ENCODE measurements at regions not wholly inside any gene's neighbourhood (a gene's known extent, or its start where the extent isn't known, plus 50 kb on each side); places are given as distances from the start of the nearest gene placed in this dataset.

DNA sequence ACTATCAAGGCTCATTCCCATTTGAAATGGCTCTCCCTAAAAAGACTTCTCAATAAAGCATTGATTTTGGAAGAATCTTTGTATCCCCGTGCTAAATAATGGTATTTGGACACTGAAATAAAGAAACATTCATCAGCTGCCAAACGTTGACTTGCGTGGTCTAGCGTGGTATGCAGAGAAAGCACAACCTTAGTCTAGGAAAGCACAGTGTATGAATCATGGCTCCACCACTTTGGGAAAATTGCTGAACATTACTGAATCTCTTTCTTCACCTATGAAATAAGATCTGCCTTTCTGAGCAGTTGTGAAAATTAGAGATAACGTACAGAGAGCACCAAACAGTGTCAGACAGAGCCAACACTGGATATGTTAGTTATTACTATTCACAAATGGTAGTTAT, 353.9 kb downstream of the SS18 start:
- no peak for TF ChIP-seq GATA2 (IDR thresholded peaks at IDR 0.05; ENCODE audit: low read depth, low read length)
- TF ChIP-seq GATA3 (IDR thresholded peaks at IDR 0.05; ENCODE audit: low read depth, low read length) = no peak

DNA sequence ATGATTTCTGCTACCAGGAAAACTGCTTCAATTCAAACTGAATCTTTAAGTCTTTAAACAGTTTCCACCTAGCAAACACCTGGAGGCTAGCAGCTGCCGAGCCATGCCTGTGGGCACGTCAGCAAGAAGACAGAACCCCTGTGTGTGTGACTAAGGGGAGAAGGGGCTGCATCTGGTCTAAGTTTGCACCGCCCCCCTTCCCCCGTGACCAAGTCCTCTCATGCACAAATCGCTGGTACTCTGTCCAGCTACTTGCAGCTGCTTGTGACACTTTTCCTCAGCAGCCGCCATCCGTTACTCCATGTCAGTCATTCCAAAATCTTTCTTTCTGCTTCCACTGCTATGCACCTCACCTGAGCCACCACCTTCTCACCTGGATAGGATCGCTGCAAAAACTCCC, 355.0 kb downstream of the SS18 start:
- no peak for TF ChIP-seq GATA3 (IDR thresholded peaks at IDR 0.05; ENCODE audit: low read depth, low read length)
- no peak for TF ChIP-seq GATA2 (IDR thresholded peaks at IDR 0.05; ENCODE audit: low read depth, low read length)

DNA sequence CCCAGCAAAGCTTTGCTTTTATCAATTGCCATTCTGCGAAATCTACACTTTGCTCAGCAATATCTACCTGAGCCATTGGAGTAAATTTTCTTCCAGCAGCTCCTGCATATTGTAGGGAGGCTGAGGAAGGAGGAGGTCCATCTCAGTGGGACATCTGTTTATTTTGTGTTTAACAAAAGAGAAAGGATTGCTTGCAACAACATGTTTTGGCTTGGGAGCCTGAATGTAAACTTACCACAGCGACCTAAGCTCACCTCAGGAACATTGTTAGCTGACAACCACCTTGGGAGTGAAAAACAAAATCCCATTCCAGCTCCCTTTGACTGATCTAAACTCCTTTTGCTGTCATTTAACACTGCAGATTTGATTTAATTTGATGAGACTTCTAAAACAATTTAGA, 356.1 kb downstream of the SS18 start:
- no peak for TF ChIP-seq GATA2 (IDR thresholded peaks at IDR 0.05; ENCODE audit: low read depth, low read length)
- TF ChIP-seq GATA3 (IDR thresholded peaks at IDR 0.05; ENCODE audit: low read depth, low read length) = no peak

DNA sequence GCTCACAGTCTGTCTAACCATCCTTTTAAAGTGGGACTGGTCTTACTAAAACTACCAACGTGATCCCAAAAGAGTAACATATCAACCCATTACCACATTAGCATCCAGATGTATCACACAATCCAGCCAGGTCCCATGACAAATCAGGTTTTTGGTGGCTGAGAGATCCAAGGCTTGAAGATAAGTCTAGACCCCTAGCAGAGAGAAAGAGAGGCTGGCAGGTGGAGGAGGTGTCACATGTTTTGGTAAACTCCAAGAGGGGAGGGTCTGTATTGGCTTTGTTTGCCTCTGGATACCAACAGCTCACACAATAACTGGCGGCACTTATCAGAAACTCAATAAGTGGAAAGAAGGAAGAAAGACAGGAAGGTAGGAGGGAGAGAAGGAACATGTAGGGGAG, 357.6 kb downstream of the SS18 start:
- TF ChIP-seq GATA2 (IDR thresholded peaks at IDR 0.05; ENCODE audit: low read depth, low read length) = no peak
- no peak for TF ChIP-seq GATA3 (IDR thresholded peaks at IDR 0.05; ENCODE audit: low read depth, low read length)

DNA sequence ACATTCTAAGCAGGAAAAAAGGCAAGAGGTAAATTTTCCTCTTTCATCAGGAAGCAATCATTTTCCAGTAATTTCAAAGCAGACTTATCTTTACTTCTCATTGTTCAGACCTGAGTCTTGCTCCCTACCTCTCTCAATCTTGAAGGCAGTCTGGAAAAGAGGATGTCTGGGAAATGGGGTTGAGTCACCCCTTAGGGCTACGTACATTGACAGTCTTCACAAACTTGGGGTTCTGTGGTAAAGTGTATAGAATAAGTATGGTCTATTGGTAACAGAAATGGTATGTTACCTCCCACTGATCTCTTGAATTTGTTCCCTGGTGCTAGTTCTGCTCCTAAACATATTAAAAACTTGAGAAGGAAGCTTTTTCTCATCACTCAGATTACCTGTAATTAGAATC, 361.3 kb downstream of the SS18 start:
- TF ChIP-seq GATA3 (IDR thresholded peaks at IDR 0.05; ENCODE audit: low read depth, low read length) (no peak), GATA2 (IDR thresholded peaks at IDR 0.05; ENCODE audit: low read depth, low read length) (no peak)

DNA sequence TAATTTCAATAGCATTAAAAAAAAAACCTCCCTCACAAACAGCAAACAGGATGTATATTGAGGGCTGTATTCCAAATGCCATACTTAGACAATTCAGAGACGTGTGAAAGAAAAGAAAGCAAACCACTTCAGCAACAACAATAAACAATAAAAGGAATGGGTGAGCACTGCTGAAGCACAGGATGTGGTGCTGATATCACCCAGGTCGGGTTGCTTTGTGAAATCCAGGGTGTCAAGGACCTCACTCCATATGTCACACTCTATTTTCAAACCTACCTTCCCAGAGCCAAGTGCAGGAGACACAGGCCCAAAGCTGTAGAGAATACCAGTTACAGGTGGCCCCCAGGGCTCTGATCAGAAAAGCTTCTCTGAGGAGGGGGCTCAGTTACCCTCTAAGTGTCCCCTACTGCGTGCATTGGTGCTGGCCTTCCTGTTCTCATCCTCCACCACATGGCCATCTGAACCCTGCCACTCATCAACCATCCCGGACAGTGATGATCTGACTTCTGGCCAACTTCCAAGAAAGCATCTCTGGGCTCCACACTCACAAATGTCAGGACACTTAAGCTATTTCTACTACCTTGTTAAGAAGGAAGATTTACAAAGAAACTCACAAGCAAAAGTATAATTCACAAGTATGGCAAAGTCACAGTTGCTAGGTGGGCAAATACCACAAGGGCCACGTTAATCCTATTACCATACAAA, 363.0 kb downstream of the SS18 start:
- no peak for TF ChIP-seq GATA2 (IDR thresholded peaks at IDR 0.05; ENCODE audit: low read depth, low read length)
- no peak for TF ChIP-seq GATA3 (IDR thresholded peaks at IDR 0.05; ENCODE audit: low read depth, low read length)

DNA sequence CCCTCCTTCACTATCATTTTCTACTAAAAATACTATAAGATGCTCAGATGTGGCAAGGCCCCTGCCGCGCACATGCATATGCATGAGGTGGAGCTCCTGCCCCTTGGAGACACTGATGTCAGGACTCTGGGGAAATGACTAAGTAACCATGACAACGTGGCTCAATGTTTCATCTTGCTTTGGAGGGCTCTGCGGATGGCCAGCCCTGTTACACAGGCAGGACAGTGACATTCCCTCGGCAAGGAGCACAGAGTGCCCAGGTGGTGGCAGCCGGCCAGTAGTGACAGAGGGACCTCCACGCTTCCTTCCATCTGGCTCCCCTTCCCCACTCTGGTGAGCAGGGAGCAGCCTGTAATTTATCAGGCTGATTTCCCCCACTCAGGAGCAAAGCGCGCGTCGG, 364.1 kb downstream of the SS18 start:
- no peak for TF ChIP-seq GATA2 (IDR thresholded peaks at IDR 0.05; ENCODE audit: low read depth, low read length)
- no peak for TF ChIP-seq GATA3 (IDR thresholded peaks at IDR 0.05; ENCODE audit: low read depth, low read length)

DNA sequence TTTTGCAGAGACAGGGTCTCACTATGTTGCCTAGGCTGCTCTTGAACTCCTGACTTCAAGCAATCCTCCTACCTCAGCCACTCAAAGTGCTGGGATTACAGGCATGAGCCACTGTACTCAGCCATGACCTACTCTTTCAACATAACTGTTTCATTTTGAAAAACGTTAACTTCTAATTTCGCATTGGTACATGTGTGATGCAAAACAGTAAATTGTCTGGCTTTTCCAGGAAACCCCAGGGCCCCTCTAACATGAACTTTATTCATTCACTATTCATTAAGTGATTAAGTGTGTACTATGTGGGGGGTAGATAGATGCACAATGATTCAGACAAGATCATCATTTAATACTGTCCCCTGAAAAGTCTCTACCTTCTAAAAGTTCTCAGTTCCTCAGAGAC, 364.9 kb downstream of the SS18 start:
- no peak for TF ChIP-seq GATA3 (IDR thresholded peaks at IDR 0.05; ENCODE audit: low read depth, low read length)
- no peak for TF ChIP-seq GATA2 (IDR thresholded peaks at IDR 0.05; ENCODE audit: low read depth, low read length)

DNA sequence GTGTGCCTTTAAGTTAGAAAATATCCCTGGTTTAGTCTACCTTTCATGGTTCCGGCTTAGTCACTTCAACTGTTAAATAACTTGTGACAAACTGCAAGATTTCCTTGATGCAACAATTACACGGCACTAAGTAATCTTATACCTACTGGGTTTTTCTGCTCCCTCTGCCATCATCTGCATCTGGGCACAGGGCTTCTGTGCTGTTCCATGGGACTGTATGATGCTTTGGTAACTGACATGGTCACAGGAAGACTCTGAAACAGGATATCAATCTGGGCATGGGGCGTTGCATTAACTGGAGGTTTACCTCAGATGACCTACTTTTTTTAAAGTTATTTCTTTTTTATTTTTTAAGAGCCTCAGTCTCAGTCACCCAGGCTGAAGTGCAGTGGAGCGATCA, 365.4 kb downstream of the SS18 start:
- TF ChIP-seq GATA2 (IDR thresholded peaks at IDR 0.05; ENCODE audit: low read depth, low read length) = no peak
- no peak for TF ChIP-seq GATA3 (IDR thresholded peaks at IDR 0.05; ENCODE audit: low read depth, low read length)

DNA sequence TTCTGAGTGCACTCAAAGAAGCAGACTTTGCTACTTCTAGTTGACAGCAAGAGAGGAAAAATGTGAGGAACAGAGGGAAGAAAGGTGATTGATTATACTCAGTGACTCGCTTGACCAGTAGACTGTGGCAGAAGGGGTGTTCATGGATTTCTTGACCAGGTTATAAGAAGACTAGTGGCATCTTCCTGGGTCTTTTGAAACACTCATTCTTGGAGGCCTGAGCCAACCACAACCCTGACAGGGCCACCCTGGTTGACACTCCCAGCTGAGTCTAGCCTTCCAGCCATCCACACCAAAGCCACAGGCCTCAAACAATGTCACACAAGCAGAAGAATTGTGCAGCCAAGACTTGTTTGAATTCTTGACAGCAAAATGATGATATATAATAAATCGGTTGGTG, 366.3 kb downstream of the SS18 start:
- TF ChIP-seq GATA2 (IDR thresholded peaks at IDR 0.05; ENCODE audit: low read depth, low read length) = no peak
- TF ChIP-seq GATA3 (IDR thresholded peaks at IDR 0.05; ENCODE audit: low read depth, low read length) = no peak

DNA sequence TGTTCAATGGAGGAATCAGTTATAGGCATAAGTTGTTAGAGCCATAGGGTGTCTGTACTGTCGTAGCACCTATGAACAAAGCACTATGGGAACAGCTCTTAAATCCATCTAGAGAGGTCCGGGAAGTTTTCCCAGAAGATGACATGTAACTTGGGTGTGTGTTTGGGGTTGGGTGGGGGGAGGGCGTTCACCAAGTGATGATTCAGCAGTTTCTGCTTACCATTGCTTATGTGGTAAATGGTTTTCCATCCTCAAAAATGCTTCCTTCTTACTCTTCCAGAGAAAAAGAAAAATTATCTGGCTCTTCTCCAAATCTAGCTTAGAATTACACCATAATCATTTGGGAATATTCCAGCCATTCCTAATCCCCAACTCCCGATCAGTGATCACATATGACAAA, 361.1 kb upstream of the ZNF521 start:
- TF ChIP-seq GATA3 (IDR thresholded peaks at IDR 0.05; ENCODE audit: low read depth, low read length) (no peak), GATA2 (IDR thresholded peaks at IDR 0.05; ENCODE audit: low read depth, low read length) (no peak)

DNA sequence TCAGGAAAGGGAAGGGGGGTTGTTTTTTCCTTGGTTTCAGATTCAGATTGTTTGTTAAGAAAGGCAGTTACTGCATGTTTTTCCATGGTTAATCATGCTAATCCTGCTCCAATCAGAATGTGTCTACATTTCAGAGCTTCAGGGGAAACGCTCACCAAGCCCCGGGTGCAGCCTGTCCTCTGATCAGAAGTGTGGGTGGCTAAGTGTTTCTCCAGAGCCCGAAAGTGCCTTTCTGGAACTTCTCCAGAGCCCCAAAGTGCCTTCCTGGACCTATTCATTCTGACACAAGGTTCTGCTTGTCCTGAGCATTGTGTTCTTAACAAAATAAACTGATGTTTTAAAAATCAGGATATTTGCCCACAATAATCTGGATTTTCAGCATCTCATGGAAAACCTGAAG, 359.0 kb upstream of the ZNF521 start:
- TF ChIP-seq GATA3 (IDR thresholded peaks at IDR 0.05; ENCODE audit: low read depth, low read length) = no peak
- no peak for TF ChIP-seq GATA2 (IDR thresholded peaks at IDR 0.05; ENCODE audit: low read depth, low read length)

DNA sequence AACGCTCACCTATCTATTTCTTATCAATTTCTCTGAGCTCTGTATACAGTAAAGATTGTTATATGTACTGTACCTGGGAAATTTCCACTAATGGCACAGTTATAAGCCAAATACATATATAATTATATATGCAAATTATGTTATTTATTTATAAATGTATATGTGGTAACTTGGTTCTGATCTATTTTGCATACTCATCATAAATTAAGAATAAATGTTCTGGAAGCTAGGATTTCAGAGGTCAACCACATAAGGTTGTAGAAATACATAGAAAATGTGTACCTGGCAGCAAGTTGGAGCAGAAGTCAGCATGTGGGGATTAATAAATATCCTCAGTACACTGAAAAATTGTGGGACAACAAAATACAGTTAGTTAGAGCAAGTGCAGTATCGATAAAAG, 353.7 kb upstream of the ZNF521 start:
- no peak for TF ChIP-seq GATA2 (IDR thresholded peaks at IDR 0.05; ENCODE audit: low read depth, low read length)
- no peak for TF ChIP-seq GATA3 (IDR thresholded peaks at IDR 0.05; ENCODE audit: low read depth, low read length)

DNA sequence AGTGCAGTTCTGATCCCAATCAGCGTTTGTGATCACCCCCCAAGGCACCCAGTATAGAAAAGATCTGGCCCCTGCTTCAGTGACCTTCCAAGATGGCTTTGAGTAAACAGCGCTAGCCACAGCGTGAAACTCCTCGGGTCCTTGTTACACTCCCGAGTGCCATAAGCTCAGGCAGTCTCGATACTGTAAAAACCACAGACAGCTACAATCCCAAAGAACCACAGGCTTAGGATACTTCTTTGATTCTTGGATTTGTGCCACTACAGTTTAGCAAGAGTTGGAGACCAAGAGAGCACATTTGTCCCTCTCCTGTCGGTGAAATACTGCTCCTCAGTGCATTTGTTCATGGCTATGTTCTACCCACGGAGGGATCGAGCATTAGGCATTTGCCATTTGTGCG, 352.5 kb upstream of the ZNF521 start:
- TF ChIP-seq GATA3 (IDR thresholded peaks at IDR 0.05; ENCODE audit: low read depth, low read length) (no peak), GATA2 (IDR thresholded peaks at IDR 0.05; ENCODE audit: low read depth, low read length) (no peak)

DNA sequence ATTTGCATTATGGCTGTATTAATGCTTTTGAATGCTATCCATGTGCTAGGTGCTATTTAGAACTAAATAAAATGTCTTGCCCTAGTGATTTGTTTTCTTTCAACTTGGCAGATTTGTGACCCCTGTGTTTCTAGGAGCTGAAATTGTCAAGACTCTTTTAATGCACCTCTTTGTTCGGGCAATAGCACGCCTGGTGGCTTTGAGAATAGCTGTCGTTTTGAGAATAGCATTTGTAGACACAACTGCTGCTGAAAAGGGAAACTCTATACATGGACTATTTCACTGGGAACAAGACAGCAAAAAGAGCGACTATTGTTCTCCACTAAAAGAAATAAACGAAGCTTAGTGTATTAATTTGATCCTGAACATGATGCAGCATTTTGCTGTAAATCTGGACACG, 352.1 kb upstream of the ZNF521 start:
- TF ChIP-seq GATA2 (IDR thresholded peaks at IDR 0.05; ENCODE audit: low read depth, low read length) = no peak
- no peak for TF ChIP-seq GATA3 (IDR thresholded peaks at IDR 0.05; ENCODE audit: low read depth, low read length)

DNA sequence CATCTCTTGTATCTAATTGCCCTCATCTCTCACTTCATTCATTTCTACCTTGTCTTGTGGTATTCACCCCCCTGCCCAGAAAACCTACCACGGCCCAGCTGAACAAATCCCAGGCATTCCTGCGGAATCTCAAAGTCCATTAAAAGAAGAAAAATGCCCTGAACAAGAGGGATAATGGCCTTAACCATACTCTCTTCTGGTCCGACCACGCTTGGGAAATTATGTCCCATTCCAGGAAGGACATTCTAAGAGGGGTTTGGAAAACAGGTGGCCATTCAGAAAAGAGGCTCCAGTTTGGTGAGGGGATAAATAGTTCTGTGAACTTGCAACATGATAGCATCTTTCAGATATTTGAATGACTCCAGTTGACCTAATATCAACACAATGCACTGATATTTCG, 349.9 kb upstream of the ZNF521 start:
- TF ChIP-seq GATA2 (IDR thresholded peaks at IDR 0.05; ENCODE audit: low read depth, low read length) = no peak
- TF ChIP-seq GATA3 (IDR thresholded peaks at IDR 0.05; ENCODE audit: low read depth, low read length) = no peak

Data from SH-SY5Y (cell line).